HPDE6-E6E7 (cell line): ENCODE measurements at regions not wholly inside any gene's neighbourhood (a gene's known extent, or its start where the extent isn't known, plus 50 kb on each side); places are given as distances from the start of the nearest gene placed in this dataset.

Source experiments
- DNase-seq: peaks from one replicate; pipeline ENCODE4 v3.0.0; 2011; ENCODE audit warnings: missing footprints; ENCODE audit errors: extremely low spot score

DNA sequence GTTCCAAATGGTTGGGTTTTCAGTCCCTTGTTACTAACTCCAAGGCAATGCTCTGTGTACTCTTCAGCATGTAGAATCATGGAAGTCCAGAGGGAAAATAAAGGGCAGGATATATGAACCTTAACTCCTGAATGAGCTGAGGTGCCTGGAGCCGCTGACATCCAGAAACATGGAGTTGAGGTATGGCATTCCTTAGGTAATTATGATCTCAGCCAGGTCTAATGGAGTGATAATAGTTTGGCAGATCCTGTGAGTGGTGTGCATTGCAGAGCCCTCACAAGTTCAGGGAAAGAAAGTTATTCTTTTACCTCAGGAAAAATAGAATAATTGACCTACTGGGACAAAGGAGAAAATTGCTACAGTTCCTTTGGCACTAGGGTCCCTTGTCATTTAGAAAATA, 369.1 kb downstream of the ZNF608 start:
- DNase-seq: no peak

DNA sequence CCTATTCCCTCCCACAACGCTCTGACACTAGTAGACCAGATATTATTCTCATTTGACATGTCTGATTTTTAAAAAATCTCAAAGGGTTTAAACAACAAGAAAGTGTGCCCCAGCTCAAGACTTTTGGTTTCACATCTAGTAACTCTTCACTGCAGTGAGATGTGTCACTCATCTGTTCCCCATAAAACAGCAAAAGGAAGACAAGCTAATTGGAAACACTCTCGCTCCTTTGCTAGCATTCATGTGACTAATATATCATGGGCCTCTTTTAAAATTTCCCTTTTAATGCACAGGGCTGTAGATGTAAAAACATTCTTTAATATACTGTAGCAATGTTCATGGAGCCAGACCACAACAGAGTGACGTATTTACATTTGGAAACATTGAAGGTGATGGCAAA, 372.6 kb downstream of the ZNF608 start:
- no peak for DNase-seq

DNA sequence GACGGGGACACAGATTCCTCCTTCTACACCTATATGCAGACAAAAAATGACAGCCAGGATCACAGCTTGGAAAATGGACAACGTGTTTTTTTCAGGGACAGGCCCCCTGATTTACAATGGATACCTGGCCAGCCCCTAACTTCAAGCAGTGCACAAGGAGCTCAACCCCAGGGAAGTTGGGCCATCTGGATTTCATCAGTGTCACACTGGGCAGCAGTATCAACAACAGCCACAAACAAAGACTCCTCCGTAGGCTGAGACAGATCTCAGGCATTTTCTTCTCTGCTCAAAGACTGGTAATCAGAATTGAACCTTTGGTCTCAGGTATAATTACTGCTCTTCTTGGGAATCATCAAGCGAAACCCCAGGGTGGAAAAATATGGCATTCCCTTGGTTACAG, 374.0 kb downstream of the ZNF608 start:
- no peak for DNase-seq

DNA sequence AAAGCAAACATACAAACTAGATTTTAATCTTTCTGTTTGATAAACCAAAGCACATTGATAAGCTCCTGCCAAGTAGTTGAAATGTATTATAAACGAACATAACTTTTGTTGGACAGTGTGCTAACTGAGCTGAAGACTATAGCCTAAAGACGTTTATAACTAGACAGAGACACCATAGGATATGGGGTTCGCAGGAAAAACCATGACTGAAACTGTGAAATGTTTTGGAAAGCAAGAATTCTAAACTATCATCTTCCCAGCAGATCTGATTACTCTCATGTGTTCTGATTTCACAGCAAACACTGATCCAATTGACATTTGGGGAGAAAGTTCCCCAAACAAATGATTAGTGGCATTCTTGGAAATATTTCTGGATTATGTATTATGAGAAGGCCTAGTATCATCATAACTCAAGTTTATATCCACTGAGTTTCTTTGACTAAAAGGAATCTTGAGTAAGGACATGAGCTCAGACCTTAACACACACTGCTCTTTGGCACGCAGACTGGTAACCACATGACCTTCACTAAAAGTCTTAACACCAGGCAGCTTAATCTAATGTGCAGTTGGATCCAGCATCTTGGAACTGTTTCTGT, 375.2 kb downstream of the ZNF608 start:
- DNase-seq: no peak

DNA sequence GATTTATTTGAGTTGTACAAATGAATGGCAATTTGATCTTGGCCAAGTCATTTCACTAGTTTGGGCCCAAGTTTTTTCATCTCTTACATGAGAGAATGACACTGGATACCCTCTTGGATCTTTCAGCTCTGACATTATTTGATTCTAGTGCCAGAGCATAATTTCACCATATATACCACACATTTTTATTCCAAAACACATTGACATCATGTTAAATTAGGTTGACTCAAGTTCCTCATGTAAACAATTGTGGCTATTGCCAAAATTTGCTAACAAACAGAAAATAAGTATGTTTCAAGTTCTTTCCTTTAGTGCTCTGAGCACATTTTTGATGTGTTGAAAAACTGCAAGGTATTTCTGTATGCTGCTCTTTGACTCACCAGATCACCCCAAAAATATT, 375.8 kb downstream of the ZNF608 start:
- DNase-seq: no peak

DNA sequence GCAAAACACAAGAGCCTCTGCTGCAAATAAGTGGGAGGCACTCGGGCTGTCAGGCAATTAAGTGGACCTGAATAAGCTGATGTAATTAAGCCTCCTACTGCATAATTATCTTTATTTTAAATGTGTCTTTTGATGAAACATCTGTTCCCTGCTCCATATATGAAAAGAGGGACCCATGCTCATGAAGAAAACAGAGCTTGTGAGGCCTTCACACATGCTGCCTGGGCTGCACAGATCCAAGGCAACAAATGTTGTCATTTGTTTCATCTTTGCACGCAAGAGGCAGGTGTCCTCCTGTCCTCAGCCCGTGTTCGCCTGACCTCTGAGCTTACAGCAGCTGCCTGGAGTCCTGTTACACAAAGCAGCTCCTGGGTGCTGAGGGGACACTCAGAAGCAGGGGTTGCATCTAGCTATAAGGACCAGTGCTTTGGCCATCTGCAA, 381.1 kb downstream of the ZNF608 start:
- no peak for DNase-seq

DNA sequence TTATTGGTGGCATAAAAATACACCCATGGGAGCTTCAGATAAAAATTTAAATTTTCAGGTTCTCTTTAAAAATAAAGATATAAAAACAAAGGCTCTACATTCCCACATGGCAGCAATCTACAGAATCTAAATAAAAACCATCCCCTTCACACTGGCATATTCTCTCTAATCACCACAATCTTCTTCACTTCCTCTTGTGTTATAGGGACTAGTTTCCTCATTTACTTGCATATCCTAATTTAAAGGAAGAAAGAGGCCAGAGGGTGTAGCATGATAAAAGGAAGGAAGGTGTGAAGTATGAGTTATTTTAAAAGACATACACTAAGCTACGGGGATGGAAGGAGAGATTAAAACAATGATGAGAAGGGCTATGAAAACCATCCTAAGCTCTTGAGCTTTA, 390.5 kb downstream of the ZNF608 start:
- no peak for DNase-seq

DNA sequence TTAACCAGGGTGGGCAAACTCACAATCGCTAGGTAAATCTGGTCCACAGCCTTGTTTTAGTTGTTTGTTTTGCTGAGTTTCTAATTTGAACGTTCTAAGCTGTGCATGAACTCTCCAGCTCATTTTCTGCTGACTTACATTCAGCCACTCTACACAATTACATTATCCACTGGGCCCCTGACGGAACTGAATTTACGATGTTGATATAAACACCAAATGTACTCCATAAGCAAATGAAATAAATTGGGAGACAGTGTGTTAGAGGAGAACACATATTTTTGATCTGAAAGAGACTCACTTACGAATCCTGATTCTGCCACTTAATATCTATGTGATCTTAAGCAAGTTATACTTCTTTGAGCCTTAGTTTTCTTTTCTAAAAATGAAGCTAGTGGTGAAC, 393.4 kb downstream of the ZNF608 start:
- no peak for DNase-seq

DNA sequence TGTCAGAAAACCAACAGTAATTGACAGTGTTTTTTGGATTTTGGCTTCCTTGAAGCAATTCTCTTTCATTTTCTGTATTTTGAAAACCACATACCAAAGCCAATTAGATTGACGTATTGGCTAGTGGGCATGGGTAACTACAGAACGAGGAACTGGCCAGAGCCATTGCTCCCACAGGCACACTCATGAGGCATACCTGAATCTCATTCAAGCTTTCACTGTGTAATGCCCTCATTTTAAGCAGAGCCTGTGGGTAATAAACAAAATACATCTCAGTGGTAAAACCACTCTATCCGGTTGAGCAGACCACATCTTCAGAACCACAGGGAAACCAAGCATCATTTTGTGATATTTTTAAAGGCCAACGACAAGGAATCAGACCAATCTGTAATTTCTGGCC, 394.1 kb downstream of the ZNF608 start:
- DNase-seq: no peak

DNA sequence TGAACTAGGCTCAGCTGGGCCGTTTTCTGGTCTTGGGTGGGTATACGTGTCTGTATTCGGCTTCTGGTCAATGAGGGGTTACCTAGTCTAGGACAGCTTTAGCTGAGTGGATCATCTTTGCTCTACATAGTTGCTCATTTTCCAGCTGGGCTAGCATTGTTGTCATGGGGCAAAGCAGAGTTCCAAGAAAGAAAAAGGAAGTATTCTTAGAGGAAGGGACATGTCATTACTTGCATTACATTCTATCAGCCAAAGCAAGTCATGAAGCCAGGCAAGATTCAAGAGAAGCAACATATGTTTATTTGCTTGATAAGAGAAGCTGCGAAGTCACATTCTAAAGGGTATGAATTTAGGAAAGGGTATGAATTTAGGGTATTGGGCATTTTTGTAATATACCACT, 396.5 kb downstream of the ZNF608 start:
- DNase-seq: no peak

DNA sequence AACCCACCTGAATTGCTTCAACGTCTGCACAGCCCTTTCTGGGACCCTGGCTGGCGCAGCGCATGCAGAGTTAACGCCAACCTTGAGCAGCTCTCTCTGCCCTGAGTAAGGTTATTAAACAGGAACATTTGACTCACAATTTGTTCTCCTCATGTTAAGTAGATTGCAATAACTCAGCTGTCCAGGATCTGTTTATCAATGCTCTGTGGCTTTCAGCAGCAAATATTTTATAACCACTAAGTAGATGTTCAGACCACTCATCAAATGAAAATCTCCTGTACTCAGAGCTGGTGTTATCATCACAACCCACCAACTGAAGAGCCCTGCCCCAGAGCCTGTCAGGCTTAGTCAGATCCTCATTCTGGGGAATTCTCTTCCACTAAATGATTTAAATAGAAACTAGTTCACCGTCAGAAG, 403.0 kb downstream of the ZNF608 start:
- DNase-seq: no peak

DNA sequence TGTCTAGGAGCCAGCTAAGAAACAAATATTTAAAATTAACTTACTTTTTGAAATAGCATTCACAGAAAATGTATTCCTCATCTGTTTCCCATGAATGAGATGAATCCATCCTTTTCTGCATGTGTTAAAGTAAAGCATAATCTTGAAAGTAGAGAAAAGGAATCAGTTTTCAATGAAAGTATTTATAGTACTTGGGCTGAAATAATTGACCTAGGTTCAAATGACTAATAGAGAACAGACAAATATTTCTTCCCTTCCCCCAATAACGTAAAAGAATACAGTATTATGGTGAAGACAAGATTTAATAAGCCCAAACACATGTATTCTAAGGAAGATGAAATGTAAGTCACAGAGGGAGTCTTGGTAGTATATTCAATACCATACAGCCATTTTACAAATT, 403.5 kb downstream of the ZNF608 start:
- DNase-seq: no peak

DNA sequence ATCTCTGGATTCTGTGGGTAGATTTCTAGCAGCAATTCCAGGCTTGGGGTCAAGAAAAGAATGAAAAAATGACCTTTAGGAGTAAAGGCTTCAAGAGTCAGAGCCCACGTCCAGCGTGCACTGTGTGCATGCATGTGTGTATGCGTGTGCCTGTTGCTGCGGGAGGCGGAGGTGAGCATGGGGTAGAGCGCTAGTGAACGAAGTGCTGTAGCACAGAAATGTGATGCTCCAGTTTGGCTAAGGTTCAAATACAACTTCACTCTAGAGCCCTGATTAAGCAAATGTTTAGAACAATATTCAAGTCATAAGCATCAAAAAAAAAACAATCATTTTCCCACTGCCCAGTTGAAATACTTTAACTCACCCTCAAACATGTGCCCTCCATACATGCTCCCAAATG, 403.9 kb downstream of the ZNF608 start:
- DNase-seq: no peak

DNA sequence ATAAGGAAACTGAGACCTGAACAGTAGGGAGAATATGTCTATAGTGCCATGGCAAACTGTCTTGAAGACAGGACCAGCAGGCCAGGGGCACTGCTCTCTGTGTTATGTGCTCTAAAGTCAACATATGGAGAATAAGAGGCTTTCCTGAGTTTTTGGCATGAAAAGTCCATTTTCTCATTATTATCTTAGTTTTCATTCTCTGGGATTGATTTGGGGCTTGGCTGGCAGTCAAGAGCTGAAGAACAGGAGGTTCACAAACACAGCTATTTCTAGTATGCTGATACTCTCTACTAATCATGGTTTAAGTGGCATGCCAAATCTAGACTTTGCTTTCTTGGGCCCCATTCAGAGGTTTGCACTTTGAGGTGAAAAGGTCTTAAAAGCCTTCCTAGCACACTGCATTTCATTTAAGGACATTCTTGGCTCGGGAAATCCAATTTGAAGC, 404.4 kb downstream of the ZNF608 start:
- no peak for DNase-seq

DNA sequence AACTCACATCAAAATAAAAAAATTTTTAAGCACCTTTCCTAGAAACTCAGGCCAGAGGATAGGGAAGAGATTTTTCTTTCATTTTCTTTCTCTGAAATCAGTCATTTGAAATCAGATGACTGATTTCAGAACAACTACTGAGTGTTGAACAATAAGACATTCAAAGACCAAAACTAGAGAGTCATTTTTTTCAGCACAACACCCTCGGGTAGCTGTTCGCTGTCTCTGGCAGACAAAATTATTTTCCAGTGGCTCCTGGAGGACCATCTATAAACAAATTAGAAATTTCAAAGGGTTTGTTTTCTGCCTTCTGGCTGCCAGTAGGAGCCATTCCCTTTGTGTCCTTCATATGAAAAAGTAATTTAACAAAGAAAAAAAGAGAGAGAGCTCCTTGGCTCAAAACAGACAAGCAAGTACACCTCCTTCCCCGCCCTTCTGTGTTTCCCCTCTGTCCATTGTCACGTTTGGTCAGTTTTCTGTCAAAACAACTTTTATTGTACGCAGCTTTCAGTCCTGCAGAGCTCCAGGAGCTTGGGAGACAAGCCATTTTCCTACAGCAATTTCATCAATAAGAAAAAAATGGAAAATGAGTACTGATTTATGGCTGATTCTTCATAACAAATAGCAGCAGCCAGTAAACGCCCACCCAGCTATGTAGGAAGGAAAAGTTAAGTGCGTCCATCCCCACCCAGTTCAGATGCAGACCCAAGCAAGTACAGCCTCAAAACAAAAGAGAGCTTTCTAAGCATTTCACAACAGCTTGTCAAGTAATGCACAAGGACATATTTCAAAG, 405.2 kb downstream of the ZNF608 start:
- no peak for DNase-seq

DNA sequence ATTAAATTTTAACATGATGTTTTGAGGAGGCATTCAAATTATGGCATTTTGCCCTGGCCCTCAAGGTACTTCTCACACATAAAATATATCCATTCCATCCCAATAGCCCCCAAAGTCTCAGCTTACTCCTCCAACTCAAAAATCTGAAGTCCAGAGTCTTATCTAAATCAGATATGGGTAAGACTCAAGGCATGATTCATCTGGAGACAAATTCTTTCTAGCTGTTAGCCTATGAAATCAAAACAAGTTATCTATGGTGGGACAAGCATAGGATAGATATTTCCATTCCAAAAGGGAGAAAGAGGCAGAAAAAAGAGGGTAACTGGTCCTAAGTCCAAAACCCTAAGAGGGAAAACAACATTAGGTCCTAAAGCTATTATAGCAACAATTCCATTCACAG, 408.4 kb downstream of the ZNF608 start:
- DNase-seq: no peak

DNA sequence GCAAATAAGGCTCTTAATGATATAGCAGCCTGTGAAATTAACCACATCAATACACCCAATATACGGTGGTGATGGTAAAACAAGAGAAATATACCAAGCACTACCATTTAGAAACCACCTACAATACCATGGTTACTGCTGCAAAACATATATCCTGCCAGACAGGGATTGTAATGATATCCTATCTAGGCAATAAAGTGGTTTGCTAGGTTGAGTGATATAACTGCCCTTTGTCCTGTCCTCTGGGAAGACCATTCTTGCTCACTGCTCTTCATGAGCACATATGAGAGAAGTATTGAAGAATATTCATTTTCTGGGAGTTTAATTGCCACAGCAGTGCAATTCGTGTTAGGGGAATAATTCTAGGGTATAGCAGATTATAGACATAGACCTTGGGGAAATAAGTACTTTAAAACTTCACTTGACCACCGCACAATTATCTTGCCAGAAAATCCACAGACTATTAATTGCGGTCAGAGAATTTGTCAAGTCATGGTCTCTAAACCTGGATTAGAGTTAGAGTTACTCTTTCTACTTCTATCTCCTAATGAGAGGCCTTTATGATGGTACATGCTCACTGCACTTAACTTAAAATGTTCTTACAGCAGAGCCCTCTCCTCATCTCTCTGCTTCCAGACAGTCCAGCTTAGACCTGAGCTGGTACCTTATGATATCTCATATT, 413.0 kb downstream of the ZNF608 start:
- no peak for DNase-seq

DNA sequence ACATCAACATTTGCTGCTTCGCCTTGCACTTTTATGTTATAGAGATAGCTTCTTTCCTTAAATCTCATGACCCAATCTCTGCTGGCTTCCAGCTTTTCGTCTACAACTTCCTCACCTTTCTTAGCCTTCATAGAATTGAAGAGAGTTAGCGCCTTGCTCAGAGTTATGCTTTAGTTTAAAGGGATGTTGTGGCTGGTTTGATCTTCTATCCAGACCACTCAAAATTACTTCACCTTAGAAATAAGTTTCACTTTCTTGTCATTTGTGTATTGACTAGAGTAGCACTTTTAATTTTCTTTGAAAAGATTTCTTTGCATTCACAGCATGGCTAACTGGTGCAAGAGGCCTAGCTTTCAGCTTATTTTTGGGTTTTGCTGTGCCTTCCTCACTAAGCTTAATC, 414.2 kb downstream of the ZNF608 start:
- no peak for DNase-seq

DNA sequence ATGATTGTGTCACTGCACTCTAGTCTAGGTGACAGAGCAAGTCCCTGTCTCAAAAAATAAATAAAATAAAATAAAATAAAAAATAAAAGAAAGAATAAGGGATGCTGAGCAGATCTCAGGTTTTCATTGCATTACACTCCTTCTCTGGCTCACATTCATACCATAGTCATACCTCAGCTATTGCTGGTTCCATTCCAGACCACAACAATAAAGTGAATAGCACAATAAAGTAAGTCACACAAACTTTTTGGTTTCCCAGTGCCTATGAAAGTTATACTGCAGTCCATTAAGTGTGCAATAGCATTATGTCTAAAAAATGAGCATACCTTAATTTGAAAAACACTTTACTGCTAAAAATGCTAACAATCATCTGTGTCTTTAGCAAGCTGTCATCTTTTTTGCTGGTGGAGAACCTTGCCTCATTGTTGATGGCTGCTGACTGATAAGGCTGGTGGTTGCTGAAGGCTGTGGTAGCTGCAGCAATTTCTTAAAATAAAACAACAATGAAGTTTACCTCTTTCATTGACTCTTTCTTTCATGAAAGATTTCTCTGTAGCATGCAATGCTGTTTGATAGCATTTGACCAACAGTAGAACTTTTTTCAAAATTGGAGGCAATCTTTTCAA, 415.7 kb downstream of the ZNF608 start:
- DNase-seq: no peak

DNA sequence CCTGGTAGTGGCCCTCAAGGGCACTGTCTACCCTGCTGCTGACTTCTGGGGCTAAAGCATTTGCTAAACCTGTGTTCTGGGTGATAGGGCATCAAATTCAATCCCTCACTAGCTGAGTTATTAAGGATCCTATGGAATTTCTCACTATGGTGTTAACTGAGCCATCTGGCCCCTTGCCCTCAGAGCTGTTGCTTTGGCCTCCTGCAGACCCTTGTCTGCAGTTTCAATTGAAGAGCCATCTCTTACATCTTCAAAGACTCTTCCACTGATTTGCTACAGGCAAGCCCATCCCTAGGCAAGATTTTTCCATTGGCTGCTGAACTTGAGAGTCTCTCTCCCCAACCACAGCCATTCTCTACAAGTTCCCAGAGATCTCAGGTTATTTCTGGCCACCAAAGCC, 418.2 kb downstream of the ZNF608 start:
- no peak for DNase-seq

DNA sequence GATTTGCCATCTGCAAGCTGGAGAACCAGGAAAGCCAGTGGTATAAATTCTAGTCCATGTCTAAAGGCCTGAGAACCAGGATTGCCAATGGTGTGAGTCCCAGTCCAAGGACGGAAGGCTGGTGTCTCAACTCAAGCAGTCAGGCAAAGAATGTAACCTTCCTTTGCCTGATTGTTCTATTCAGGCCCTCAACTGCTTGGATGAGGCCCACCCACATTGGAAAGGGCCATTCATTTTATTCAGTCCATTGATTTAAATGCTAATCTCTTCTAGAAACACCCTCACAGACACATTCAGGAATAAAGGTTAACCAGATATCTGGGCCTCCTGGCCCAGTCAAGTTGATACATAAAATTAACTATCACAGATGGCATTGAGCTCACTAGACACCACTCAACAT, 427.8 kb downstream of the ZNF608 start:
- DNase-seq: no peak

DNA sequence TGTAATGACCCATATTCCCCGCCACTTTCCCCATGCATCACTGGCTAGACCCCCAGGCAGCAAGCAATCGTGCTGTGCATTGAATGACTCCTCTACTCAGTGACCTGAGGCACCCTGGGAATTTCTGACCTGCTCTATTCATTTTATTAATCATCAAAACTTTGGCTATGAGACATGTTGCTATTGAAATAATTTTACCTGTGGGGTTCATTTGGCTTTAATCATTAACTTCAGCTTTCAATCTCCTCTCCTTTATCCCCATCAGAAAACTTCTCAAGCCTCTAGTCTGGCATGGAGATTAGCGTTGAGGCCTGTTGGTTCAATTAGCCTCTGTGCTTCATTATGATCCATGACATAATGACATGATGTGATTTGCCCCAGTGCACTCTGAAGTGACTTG, 429.0 kb downstream of the ZNF608 start:
- no peak for DNase-seq
